Pancreas (tissue), 10 donors: ENCODE measurements at regions not wholly inside any gene's neighbourhood (a gene's known extent, or its start where the extent isn't known, plus 50 kb on each side); places are given as distances from the start of the nearest gene placed in this dataset.

ENCODE experiments used
- ATAC-seq, 4 donors: fragments of 200-7000 bp; cut with Tn5 transposase; one replicate each; pipeline versions ENCODE4 v1.8.0 to v1.9.1; 2020; ENCODE audit warnings: mild to moderate bottlenecking in 4 of 4, moderate library complexity in 4 of 4
- DNase-seq, 6 donors: peaks; one replicate each; pipeline ENCODE4 v3.0.0-alpha.2; 2020
- FAIRE-seq: peaks from 2 replicates; lab custom pipeline; 2012; peaks lifted over from hg19 to GRCh38; lab: Jason Lieb, UNC
- H3K27ac ChIP-seq, 4 donors: fragments of 200-600 bp; sonication (generic); 1 replicate in 3 of 4; 2 replicates in 1 of 4; pipeline versions ENCODE4 v1.5.0 to v1.8.0; 2020
- H3K27me3 ChIP-seq, 4 donors: fragments of 200-600 bp; one replicate each; pipeline ENCODE4 v1.8.0; 2021
- H3K36me3 ChIP-seq, 3 donors: fragments of 200-600 bp; sonication (generic) in 1 of 3; one replicate each; pipeline versions ENCODE4 v1.5.0 to v1.8.0; 2020 to 2021
- H3K4me1 ChIP-seq, 3 donors: fragments of 200-600 bp; one replicate each; pipeline ENCODE4 v1.8.0; 2021
- H3K4me3 ChIP-seq, 4 donors: fragments of 200-600 bp; sonication (generic) in 2 of 4; one replicate each; pipeline versions ENCODE4 v1.5.0 to v1.8.0; 2020 to 2021
- H3K9me3 ChIP-seq, 4 donors: fragments of 200-600 bp; one replicate each; pipeline ENCODE4 v1.8.0; 2021
- WGBS, 2 donors: extraction: QIAGEN DNeasy Blood & Tissue Kit; methylation state at CpG; one replicate each; pipeline ENCODE4 v1.1.7; 2013; 5-methylcytosine and 5-hydroxymethylcytosine counted together
- intact Hi-C, 3 donors: fragments of 100-400 bp; cut with DNase I; formaldehyde crosslinking; loops; one replicate each; pipeline versions ENCODE4 v1.11.1 to v1.14.2; 2022
- TF ChIP-seq, protein P1 (sequence below), 4 donors: fragments of 200-600 bp; sonication (generic) in 3 of 4; IDR thresholded peaks; one replicate each; pipeline versions ENCODE4 v1.5.0 to v1.8.0; 2021; ENCODE audit warnings: antibody characterized with exemption in 4 of 4
- donor health status: healthy with polysubstance abuse.
- donor health status: DM: no; HTN: no; CAD: no; lungs with moderate emphysema.
- donor health status: DM: no; HTN: no; CAD: no.
- donor health status: control.
- donor health status: control.
- donor health status: Bipolar disorder and iron deficiency.
- donor health status: DM: yes; HTN: yes; CAD: no.
- donor health status: DM: no; HTN: no; CAD: no.
- donor health status: DM: no; HTN: no; CAD: no.
- donor health status: DM: yes; HTN: yes; CAD: no.

DNA sequence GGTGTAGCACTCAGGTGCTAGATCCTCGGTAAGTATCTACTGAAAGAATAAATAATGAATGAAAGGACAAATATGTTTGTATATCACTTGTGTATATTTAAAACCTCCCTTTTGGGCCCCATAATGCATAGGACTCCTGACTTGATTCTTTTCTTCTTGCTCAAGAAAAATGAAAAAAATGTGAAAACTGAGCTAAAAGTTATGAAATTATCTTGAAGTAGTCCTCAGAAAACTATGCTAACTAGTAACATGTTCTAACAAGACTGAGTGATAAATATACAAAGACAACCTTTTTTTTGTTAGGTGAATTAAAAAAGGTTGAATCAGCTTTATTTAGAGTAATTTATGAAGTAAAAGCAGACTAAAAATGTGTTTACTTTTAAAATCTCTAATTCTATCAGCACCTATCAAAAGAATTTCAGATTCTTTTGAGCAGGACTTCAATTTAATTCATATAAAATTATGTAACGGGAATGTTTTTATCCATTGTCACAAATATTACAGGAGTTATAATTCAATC, 247.8 kb upstream of the JAG1 start:
- no peaks in the 10 kb centered on the region for H3K9me3 ChIP-seq
- intact Hi-C loops: no loop called here
- H3K4me1 ChIP-seq: peaks cover 0 to 5% (median 1%) of the 10 kb centered on the region in 3 donors
- ATAC-seq: no peak
- H3K36me3 ChIP-seq: no peaks in the 10 kb centered on the region
- no peak for FAIRE-seq
- H3K4me3 ChIP-seq: no peak overlapping the region
- 72 to 77% methylated on average over 2 of the region's 2 CpGs for WGBS, 2 donors
- H3K27me3 ChIP-seq: no peaks in the 10 kb centered on the region
- no peak overlapping the region for H3K27ac ChIP-seq
- TF ChIP-seq, protein P1, sequence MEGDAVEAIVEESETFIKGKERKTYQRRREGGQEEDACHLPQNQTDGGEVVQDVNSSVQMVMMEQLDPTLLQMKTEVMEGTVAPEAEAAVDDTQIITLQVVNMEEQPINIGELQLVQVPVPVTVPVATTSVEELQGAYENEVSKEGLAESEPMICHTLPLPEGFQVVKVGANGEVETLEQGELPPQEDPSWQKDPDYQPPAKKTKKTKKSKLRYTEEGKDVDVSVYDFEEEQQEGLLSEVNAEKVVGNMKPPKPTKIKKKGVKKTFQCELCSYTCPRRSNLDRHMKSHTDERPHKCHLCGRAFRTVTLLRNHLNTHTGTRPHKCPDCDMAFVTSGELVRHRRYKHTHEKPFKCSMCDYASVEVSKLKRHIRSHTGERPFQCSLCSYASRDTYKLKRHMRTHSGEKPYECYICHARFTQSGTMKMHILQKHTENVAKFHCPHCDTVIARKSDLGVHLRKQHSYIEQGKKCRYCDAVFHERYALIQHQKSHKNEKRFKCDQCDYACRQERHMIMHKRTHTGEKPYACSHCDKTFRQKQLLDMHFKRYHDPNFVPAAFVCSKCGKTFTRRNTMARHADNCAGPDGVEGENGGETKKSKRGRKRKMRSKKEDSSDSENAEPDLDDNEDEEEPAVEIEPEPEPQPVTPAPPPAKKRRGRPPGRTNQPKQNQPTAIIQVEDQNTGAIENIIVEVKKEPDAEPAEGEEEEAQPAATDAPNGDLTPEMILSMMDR (IDR thresholded peaks at IDR 0.05): no peak
- DNase-seq: no peak

DNA sequence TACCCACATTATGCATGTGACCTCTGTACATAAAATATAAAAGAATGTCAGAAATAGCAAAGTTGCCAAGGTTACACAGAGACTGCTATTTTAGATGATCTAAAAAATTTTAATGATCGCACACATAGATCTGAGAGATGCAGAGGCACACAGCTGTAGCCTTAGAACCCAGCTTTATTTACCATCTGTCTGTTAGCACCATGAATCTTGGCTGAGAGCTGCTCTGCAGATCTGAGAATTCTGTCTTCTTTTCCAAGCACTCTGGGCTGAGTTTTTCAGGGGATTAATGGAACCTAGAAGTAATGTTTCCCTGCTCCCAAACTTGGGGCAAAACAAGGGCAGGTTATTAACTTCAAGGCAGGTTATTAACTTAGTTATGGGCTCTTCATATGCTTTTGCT, 248.7 kb upstream of the JAG1 start:
- no peaks in the 10 kb centered on the region for H3K27me3 ChIP-seq
- 37% methylated on average over 1 of the region's 1 CpG for WGBS, 2 donors
- H3K4me1 ChIP-seq: peaks cover 0 to 14% (median 11%) of the 10 kb centered on the region in 3 donors

DNA sequence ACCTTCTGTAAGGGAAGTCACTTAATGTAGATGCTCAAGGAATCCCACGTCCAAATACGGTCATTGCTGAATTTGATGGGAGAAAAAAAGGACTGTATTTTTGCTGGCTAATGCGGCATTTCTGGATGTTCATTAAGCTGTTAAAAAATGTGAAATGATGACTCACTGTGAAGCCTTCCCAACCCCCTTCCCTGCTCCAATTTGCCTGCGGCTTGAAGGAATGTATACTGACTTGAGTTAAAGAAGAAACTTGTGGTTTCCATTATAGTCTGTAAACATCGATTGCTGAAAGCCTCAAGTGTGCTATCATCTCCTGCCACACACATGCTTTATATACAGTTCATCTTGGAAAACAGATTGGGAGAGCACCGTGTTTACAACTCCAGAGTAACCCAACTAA, 249.1 kb upstream of the JAG1 start:
- 72 to 74% methylated on average over 6 of the region's 6 CpGs for WGBS, 2 donors
- intact Hi-C loops: no loop called here
- H3K27ac ChIP-seq: no peak overlapping the region
- H3K36me3 ChIP-seq: no peaks in the 10 kb centered on the region
- H3K4me1 ChIP-seq: peaks cover 0 to 17% (median 15%) of the 10 kb centered on the region in 3 donors
- H3K4me3 ChIP-seq: no peak overlapping the region
- no peaks in the 10 kb centered on the region for H3K9me3 ChIP-seq
- TF ChIP-seq, protein P1 (IDR thresholded peaks at IDR 0.05): no peak
- DNase-seq: no peak
- peak in 1 of 4 donors; percentile 40 for ATAC-seq
- no peaks in the 10 kb centered on the region for H3K27me3 ChIP-seq
- FAIRE-seq: no peak

More for the DNA sequence above, 248.7 kb upstream of the JAG1 start:
- H3K9me3 ChIP-seq: no peaks in the 10 kb centered on the region
- peak in 3 of 4 donors; percentile 44 to 59 (median 47) for ATAC-seq
- H3K36me3 ChIP-seq: no peaks in the 10 kb centered on the region
- no peak for DNase-seq
- no peak overlapping the region for H3K27ac ChIP-seq
- no peak overlapping the region for H3K4me3 ChIP-seq
- intact Hi-C loops: no loop called here
- no peak for FAIRE-seq
- TF ChIP-seq, protein P1 (IDR thresholded peaks at IDR 0.05): no peak

DNA sequence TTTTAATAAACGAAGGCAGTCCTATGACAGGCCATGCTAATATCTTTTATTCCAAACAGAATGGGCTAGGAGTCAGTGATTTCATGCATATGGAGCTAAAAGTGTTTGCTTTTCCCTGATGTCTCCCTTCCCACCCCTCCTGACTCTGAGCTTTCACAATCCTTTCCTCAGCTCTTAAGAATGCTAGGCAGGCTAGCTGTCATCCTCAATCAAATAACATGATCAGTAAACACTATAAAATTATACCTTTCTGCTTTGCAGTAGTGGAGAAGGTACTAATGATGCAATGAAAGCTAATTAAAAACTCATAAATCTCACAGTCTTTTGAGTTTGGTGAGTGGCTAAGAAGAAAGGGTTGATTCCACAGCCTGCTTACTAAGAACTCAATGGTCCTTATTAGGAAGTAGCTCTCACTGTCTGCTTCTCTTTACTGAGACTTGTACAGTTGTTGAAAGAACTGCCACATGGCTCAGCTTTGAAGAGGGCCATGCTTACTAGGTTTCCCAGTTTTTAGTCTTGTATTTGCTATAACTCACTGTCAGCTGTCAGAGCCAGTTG, 250.9 kb upstream of the JAG1 start:
- H3K27me3 ChIP-seq: no peaks in the 10 kb centered on the region
- TF ChIP-seq, protein P1 (IDR thresholded peaks at IDR 0.05): no peak
- H3K4me3 ChIP-seq: no peak overlapping the region
- intact Hi-C loops: no loop called here
- DNase-seq: no peak
- peak in 3 of 4 donors; percentile 31 to 59 (median 54) for ATAC-seq
- H3K36me3 ChIP-seq: no peaks in the 10 kb centered on the region
- no peaks in the 10 kb centered on the region for H3K9me3 ChIP-seq
- 55 to 57% methylated on average over 1 of the region's 1 CpG for WGBS, 2 donors
- H3K4me1 ChIP-seq: peaks cover 0 to 21% (median 16%) of the 10 kb centered on the region in 3 donors
- FAIRE-seq: no peak
- no peak overlapping the region for H3K27ac ChIP-seq

DNA sequence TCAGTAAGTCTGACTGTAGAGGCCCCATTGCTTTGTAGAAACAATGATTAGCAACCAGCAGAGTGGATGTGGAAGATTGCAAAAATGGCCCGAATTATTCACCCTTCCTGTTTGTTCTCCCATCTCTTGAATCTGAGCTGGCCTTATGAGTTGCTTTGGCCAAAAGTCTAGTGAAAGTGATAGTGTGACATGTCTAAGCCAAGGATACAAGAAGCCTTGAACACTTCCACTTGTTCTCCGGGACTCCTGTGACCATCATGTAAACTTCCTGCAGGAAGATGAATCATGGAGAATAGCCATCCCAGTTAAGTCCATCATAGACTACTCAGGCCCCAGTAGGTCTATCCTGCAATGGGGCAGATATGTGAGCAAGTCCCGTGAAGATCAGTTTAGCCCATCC, 252.0 kb upstream of the JAG1 start:
- Histone ChIP-seq H3K27ac (no peak overlapping the region), H3K4me3 (no peak overlapping the region), H3K4me1 (peaks cover 0 to 21% (median 16%) of the 10 kb centered on the region in 3 donors), H3K9me3 (no peaks in the 10 kb centered on the region), H3K36me3 (no peaks in the 10 kb centered on the region), H3K27me3 (no peaks in the 10 kb centered on the region)
- ATAC-seq (no peak), DNase-seq (no peak), FAIRE-seq (no peak)
- TF ChIP-seq, protein P1 (IDR thresholded peaks at IDR 0.05): no peak
- 60 to 61% methylated on average over 3 of the region's 3 CpGs for WGBS, 2 donors
- intact Hi-C loops: no loop called here
